Activated CD4-positive, alpha-beta T cell treated with anti-CD3 and anti-CD28 coated beads, Interleukin-10, Interleukin-2, amounts not matched to agents 100 ng/mL and 50 ng/mL, durations not matched to agents 16 hours and 8 hours (primary cell): ENCODE measurements at regions not wholly inside any gene's neighbourhood (a gene's known extent, or its start where the extent isn't known, plus 50 kb on each side); places are given as distances from the start of the nearest gene placed in this dataset.
"Not testable (repeated sequence)": the region's sequence is repeated elsewhere in the genome, so short reads cannot be mapped to it uniquely, and the experiment has no call there.

ENCODE experiments used
- DNase-seq: peaks from one replicate; pipeline ENCODE4 v3.0.0-alpha.2; 2020

- no peak for DNase-seq
Observed at GRCh38 chr15:53843166-53843565, 83.7 kb upstream of the WDR72 start.

GRCh38 chr15:53841651-53842050 is 82.2 kb upstream of the WDR72 start:
- DNase-seq, result no peak

GRCh38 chr15:53840681-53841080 is 81.2 kb upstream of the WDR72 start:
- no peak for DNase-seq

- peak; percentile 45 for DNase-seq
Observed at GRCh38 chr15:53837263-53837662, 77.8 kb upstream of the WDR72 start.

GRCh38 chr15:53836618-53837017 is 77.2 kb upstream of the WDR72 start:
- DNase-seq, result no peak

GRCh38 chr15:53835309-53835708 is 75.8 kb upstream of the WDR72 start:
- no peak for DNase-seq

GRCh38 chr15:53834214-53834613 is 74.8 kb upstream of the WDR72 start:
- DNase-seq, result no peak

- no peak for DNase-seq
Observed at GRCh38 chr15:53833134-53833624, 73.7 kb upstream of the WDR72 start.

GRCh38 chr15:53831907-53832770 is 72.7 kb upstream of the WDR72 start:
- DNase-seq, result no peak

- no peak for DNase-seq
Observed at GRCh38 chr15:53830707-53831386, 71.4 kb upstream of the WDR72 start.

- no peak for DNase-seq
Observed at GRCh38 chr15:53829923-53830459, 70.5 kb upstream of the WDR72 start.

- DNase-seq, result no peak
Observed at GRCh38 chr15:53829471-53829870, 70.0 kb upstream of the WDR72 start.

- DNase-seq, result no peak
Observed at GRCh38 chr15:53827355-53827754, 67.9 kb upstream of the WDR72 start.

GRCh38 chr15:53811530-53811929 is 52.1 kb upstream of the WDR72 start:
- DNase-seq, result no peak

- not testable (repeated sequence) for DNase-seq
Observed at GRCh38 chr15:53810306-53810705, 50.8 kb upstream of the WDR72 start.
